ENCODE measurements at regions not wholly inside any gene's neighbourhood (a gene's known extent, or its start where the extent isn't known, plus 50 kb on each side); places are given as distances from the start of the nearest gene placed in this dataset.

- no peak for DNase-seq
Measured at GRCh38 chr1:56061824-56062223, 517.5 kb downstream of the PLPP3 start.

- no peak for DNase-seq
Measured at GRCh38 chr1:56060906-56061305, 518.5 kb downstream of the PLPP3 start.

- no peak for DNase-seq
Measured at GRCh38 chr1:56057466-56058405, 521.6 kb downstream of the PLPP3 start.

- no peak for DNase-seq
Measured at GRCh38 chr1:56056438-56057287, 522.7 kb downstream of the PLPP3 start.

- no peak for DNase-seq
Measured at GRCh38 chr1:56054959-56055358, 524.4 kb downstream of the PLPP3 start.

- DNase-seq, result no peak
Measured at GRCh38 chr1:56052041-56052440, 527.3 kb downstream of the PLPP3 start.

- DNase-seq, result no peak
Measured at GRCh38 chr1:56050911-56051310, 528.5 kb downstream of the PLPP3 start.

- no peak for DNase-seq
Measured at GRCh38 chr1:56045477-56045876, 533.9 kb downstream of the PLPP3 start.

GRCh38 chr1:56045062-56045461 is 534.3 kb downstream of the PLPP3 start:
- no peak for DNase-seq

GRCh38 chr1:56036479-56036878 is 542.9 kb downstream of the PLPP3 start:
- no peak for DNase-seq

- no peak for DNase-seq
Measured at GRCh38 chr1:56034847-56035481, 544.4 kb downstream of the PLPP3 start.

- no peak for DNase-seq
Measured at GRCh38 chr1:56034222-56034621, 545.1 kb downstream of the PLPP3 start.

GRCh38 chr1:56033321-56034037 is 545.9 kb downstream of the PLPP3 start:
- DNase-seq, result no peak

- no peak for DNase-seq
Measured at GRCh38 chr1:56032096-56032676, 547.2 kb downstream of the PLPP3 start.

- no peak for DNase-seq
Measured at GRCh38 chr1:56031001-56031400, 548.4 kb downstream of the PLPP3 start.

GRCh38 chr1:56029319-56030003 is 549.9 kb downstream of the PLPP3 start:
- no peak for DNase-seq

- no peak for DNase-seq
Measured at GRCh38 chr1:56028911-56029310, 550.5 kb downstream of the PLPP3 start.

- DNase-seq, result no peak
Measured at GRCh38 chr1:56028244-56028643, 551.1 kb downstream of the PLPP3 start.

GRCh38 chr1:56025942-56026341 is 553.4 kb downstream of the PLPP3 start:
- DNase-seq, result no peak

GRCh38 chr1:56024155-56024554 is 555.2 kb downstream of the PLPP3 start:
- no peak for DNase-seq

- DNase-seq, result no peak
Measured at GRCh38 chr1:56019922-56020321, 559.4 kb downstream of the PLPP3 start.

- no peak for DNase-seq
Measured at GRCh38 chr1:56019472-56019871, 559.9 kb downstream of the PLPP3 start.
